ENCODE measurements at regions not wholly inside any gene's neighbourhood (a gene's known extent, or its start where the extent isn't known, plus 50 kb on each side); places are given as distances from the start of the nearest gene placed in this dataset.

DNA sequence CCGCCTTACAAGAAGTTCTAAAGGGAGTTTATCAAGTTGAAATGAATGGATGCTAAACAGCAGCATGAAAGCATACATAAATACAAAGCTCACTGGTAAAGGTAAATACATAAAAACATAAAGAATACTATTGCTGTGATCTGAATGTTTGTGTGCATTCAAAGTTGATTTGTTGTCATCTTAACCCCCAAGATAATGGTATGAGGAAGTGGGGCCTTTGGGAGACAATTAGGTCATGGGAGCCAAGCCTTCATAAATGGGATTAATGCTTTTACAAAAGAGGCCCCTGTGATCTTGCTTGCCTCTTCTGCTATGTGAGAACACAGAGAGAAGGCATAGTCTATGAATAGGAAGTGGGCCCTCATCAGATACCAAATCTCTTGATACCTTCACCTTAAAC, 209.0 kb upstream of the SAMSN1 start:
- TF ChIP-seq, protein P1, sequence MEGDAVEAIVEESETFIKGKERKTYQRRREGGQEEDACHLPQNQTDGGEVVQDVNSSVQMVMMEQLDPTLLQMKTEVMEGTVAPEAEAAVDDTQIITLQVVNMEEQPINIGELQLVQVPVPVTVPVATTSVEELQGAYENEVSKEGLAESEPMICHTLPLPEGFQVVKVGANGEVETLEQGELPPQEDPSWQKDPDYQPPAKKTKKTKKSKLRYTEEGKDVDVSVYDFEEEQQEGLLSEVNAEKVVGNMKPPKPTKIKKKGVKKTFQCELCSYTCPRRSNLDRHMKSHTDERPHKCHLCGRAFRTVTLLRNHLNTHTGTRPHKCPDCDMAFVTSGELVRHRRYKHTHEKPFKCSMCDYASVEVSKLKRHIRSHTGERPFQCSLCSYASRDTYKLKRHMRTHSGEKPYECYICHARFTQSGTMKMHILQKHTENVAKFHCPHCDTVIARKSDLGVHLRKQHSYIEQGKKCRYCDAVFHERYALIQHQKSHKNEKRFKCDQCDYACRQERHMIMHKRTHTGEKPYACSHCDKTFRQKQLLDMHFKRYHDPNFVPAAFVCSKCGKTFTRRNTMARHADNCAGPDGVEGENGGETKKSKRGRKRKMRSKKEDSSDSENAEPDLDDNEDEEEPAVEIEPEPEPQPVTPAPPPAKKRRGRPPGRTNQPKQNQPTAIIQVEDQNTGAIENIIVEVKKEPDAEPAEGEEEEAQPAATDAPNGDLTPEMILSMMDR (IDR thresholded peaks at IDR 0.05 in 4 of 5, conservative IDR thresholded peaks at IDR 0.05 in 1 of 5): no peak
- TF ChIP-seq POLR2A (IDR thresholded peaks at IDR 0.05): no peak
- no peak for ATAC-seq
- DNase-seq: no peak
- H3K36me3 ChIP-seq: no peaks in the 10 kb centered on the region
- no peaks in the 10 kb centered on the region for H3K9me3 ChIP-seq
- no peak overlapping the region for H3K4me3 ChIP-seq
- peaks cover 0 to 3% (median 0%) of the 10 kb centered on the region in 3 donors for H3K27me3 ChIP-seq
- no peak overlapping the region for H3K27ac ChIP-seq
- in situ Hi-C loops (cut with MboI; ENCODE audit: low sequenced_read_pairs in 4 of 4) (no loop called here), intact Hi-C loops (cut with DNase I; ENCODE audit: low total_unique reads) (no loop called here)
- H3K4me1 ChIP-seq: no peaks in the 10 kb centered on the region

DNA sequence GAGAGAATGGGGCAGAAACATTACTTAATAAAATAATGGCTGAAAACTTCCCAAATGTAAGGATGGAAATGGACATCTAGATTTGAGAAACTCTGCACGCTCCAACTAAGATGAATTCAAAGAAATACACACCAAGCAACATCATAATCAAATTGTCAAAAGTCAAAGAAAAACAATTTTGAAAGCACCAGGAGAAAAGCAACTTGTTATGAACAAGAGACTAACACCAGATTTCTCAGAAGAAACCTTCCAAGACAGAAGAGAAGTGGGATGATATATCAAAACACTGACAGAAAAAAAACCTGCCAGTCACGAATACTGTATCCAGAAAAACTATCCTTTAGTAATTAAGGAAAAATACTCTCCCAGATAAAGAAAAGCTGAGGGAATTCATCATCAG, 208.6 kb upstream of the SAMSN1 start:
- no peaks in the 10 kb centered on the region for H3K4me1 ChIP-seq
- ATAC-seq (no peak), DNase-seq (no peak)
- TF ChIP-seq, protein P1 (IDR thresholded peaks at IDR 0.05 in 4 of 5, conservative IDR thresholded peaks at IDR 0.05 in 1 of 5): no peak
- no peak for TF ChIP-seq POLR2A (IDR thresholded peaks at IDR 0.05)
- in situ Hi-C loops (cut with MboI; ENCODE audit: low sequenced_read_pairs in 4 of 4) (no loop called here), intact Hi-C loops (cut with DNase I; ENCODE audit: low total_unique reads) (no loop called here)
- H3K36me3 ChIP-seq: no peaks in the 10 kb centered on the region
- no peaks in the 10 kb centered on the region for H3K9me3 ChIP-seq
- peaks cover 0 to 3% (median 0%) of the 10 kb centered on the region in 3 donors for H3K27me3 ChIP-seq
- no peak overlapping the region for H3K27ac ChIP-seq
- H3K4me3 ChIP-seq: no peak overlapping the region

GRCh38 chr21:14754259-14754604, 208.1 kb upstream of the SAMSN1 start:
- DNase-seq: no peak
- H3K27me3 ChIP-seq: no peaks in the 10 kb centered on the region
- H3K27ac ChIP-seq: no peak overlapping the region
- TF ChIP-seq, protein P1 (IDR thresholded peaks at IDR 0.05 in 4 of 5, conservative IDR thresholded peaks at IDR 0.05 in 1 of 5): no peak
- in situ Hi-C loops (cut with MboI; ENCODE audit: low sequenced_read_pairs in 4 of 4): no loop called here
- intact Hi-C loops (cut with DNase I; ENCODE audit: low total_unique reads): no loop called here
- no peaks in the 10 kb centered on the region for H3K4me1 ChIP-seq
- no peak for ATAC-seq
- H3K36me3 ChIP-seq: no peaks in the 10 kb centered on the region
- no peaks in the 10 kb centered on the region for H3K9me3 ChIP-seq
- no peak overlapping the region for H3K4me3 ChIP-seq

GRCh38 chr21:14753466-14754258, 207.5 kb upstream of the SAMSN1 start:
- DNase-seq (no peak), ATAC-seq (no peak)
- H3K27ac ChIP-seq: no peak overlapping the region
- H3K4me1 ChIP-seq: no peaks in the 10 kb centered on the region
- TF ChIP-seq, protein P1 (IDR thresholded peaks at IDR 0.05 in 4 of 5, conservative IDR thresholded peaks at IDR 0.05 in 1 of 5): no peak
- TF ChIP-seq POLR2A (IDR thresholded peaks at IDR 0.05): no peak
- H3K27me3 ChIP-seq: no peaks in the 10 kb centered on the region
- H3K36me3 ChIP-seq: no peaks in the 10 kb centered on the region
- H3K9me3 ChIP-seq: no peaks in the 10 kb centered on the region
- in situ Hi-C loops (cut with MboI; ENCODE audit: low sequenced_read_pairs in 4 of 4): no loop called here
- intact Hi-C loops (cut with DNase I; ENCODE audit: low total_unique reads): no loop called here
- H3K4me3 ChIP-seq: no peak overlapping the region

- H3K27ac ChIP-seq: no peak overlapping the region
- intact Hi-C loops (cut with DNase I; ENCODE audit: low total_unique reads): no loop called here
- H3K9me3 ChIP-seq: no peaks in the 10 kb centered on the region
Measured at GRCh38 chr21:14753069-14753465, 207.0 kb upstream of the SAMSN1 start.

More at GRCh38 chr21:14753069-14753465, 207.0 kb upstream of the SAMSN1 start:
- in situ Hi-C loops (cut with MboI; ENCODE audit: low sequenced_read_pairs in 4 of 4): no loop called here
- DNase-seq: no peak
- ATAC-seq: no peak
- Histone ChIP-seq H3K4me1 (no peaks in the 10 kb centered on the region), H3K36me3 (no peaks in the 10 kb centered on the region), H3K4me3 (no peak overlapping the region), H3K27me3 (no peaks in the 10 kb centered on the region)
- TF ChIP-seq POLR2A (IDR thresholded peaks at IDR 0.05): no peak
- TF ChIP-seq, protein P1 (IDR thresholded peaks at IDR 0.05 in 4 of 5, conservative IDR thresholded peaks at IDR 0.05 in 1 of 5): no peak
